22Rv1 (cell line): ENCODE measurements at regions not wholly inside any gene's neighbourhood (a gene's known extent, or its start where the extent isn't known, plus 50 kb on each side); places are given as distances from the start of the nearest gene placed in this dataset.

ENCODE experiments used
- CTCF ChIP-seq: fragments of 450-650 bp; IDR thresholded peaks from 2 replicates; pipeline ENCODE4 v1.5.1; 2017; ENCODE audit warnings: mild to moderate bottlenecking
- ZFX ChIP-seq: fragments of 450-650 bp; IDR thresholded peaks from 2 replicates; pipeline ENCODE4 v1.6.1; 2017; ENCODE audit warnings: antibody characterized with exemption, borderline replicate concordance

GRCh38 chr1:214953901-214954616 lies 128.5 kb upstream of the KCNK2 start:
- TF ChIP-seq CTCF (no peak), ZFX (no peak)
